Fibroblast of upper back skin (primary cell): ENCODE measurements at regions not wholly inside any gene's neighbourhood (a gene's known extent, or its start where the extent isn't known, plus 50 kb on each side); places are given as distances from the start of the nearest gene placed in this dataset.

Experiments
- DNase-seq: peaks from one replicate; pipeline ENCODE4 v3.0.0-alpha.2; 2013

DNA sequence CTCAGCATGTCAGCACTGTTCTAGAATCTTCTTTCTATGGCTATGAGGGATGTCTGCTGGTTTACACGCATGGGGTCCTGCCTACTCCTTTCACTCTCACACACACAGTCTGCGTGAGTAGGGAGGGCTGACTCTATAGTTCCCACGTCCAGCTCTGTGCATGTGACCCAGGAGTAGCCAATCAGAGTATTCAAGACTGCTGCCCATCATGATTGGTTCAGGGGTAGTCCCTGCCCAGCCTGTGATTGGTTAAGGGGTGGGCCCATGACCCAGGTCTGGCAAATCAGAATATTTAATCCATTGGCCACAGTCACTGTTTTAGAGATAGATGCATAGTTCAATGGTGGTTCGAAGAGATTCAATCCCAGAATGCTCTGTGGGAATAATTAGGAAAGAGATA lies 151.3 kb upstream of the IRX3 start:
- no peak for DNase-seq

GRCh38 chr16:54437401-54437800 lies 150.8 kb upstream of the IRX3 start:
- DNase-seq, result no peak

- DNase-seq, result no peak
These were observed 149.8 kb upstream of the IRX3 start for GRCh38 chr16:54436346-54436745.

DNA sequence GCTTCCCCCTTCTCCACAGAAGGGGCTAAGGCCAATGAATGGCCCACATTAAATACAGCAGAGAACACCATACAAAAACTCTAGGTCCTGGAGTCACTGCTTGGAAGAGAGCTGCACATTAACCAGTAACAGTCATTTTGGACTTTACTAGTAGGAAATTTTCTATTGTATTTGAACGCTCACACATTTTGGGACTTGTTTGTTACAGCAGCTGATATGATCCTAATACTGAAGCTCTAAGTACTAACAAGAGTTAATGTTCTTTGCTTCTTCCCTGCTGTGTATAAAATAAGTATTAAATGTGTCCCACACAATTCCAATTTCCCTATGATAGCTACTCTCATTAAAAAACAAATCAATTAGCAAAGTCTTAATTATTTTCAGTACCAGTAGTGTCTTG lies 148.3 kb upstream of the IRX3 start:
- no peak for DNase-seq

- no peak for DNase-seq
These were observed 146.3 kb upstream of the IRX3 start for GRCh38 chr16:54432897-54433229.

DNA sequence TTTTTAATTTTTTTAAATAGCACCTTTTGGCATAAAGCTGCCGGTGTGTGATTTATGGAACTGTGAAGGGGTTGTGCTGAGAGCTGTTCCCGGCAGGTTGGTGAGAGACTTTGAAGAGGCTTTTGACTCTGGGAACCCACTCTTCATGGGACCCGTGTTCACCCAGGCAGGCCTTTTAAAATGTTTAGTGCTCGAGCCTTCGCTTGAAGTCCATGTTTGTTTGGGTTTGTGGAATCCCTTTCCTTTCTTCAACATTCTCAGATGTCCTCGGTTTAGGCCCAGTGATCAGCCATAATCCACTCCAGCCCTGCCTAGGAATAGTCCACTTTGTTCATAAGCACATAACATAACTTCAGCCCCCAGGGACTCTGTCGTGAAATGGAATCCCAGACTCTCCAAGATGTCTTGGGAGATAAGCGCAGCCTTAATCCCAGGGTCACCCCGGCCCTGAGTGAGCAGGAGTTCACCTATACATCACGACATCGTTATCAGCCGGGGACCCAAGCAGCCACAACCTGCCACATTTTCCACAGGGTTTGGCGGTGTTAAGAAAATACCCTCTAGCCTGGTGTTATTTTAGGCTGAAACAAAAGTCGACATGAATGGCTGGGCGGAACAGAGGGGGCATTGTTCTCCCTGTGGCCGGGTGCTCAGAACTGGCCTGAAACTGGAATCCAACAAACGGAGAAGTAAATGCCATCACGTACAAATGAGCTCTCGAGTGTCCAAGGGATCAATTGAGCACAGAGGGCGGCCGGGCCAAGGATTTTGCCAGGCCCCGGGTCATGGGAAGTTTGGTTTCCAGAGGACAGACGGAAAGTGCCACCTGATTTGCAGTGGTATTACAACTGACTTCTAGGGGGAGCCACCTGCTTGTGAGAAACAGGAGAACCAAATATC lies 145.7 kb upstream of the IRX3 start:
- peak; percentile 23 for DNase-seq

DNA sequence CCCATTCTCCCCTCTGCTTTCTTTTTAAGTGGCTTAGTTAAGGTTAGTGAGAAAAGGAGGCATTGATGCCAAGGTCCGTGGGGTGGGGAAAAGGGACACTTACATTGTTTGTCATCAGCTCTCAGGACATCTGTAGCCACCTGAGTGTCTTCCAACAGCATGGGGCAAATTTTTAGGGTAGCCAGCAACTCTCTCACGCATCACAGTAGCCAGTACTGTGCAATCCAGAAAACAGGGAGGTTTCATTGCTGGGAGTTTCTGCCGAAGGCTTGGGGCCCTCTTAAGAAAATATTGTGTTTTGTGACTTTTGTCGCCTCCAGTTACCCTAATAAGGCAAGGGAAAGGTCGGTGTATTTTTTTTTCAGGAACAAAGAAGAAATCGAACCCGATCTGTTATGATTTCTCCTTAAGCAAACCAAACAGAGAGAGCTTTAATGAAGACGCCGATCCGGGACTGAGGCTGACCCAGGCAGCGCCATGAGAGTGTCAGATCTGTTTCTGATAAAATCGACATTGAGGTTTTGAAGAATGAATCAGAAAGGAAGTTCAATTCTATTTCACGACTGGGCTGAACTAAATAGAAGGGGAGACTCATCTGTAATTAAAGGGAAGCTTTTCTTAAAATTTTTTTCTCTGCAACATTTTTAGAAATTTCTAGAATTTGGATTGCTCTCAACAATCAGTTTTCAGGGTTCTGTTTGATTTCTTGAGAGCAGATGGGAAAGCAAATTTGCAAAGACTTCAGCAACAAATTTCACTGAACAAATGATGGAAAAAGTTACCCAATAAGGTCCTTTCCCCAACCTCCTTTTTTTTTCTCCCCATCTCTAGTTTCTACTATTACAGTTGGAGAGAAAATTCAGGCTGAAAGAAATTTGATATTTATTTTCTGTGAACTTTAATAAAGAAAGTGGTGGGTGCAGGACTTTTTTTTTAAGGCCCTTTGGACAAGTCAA lies 144.7 kb upstream of the IRX3 start:
- peak; percentile 76 for DNase-seq

GRCh38 chr16:54430491-54431030 lies 144.0 kb upstream of the IRX3 start:
- peak; percentile 82 for DNase-seq

DNA sequence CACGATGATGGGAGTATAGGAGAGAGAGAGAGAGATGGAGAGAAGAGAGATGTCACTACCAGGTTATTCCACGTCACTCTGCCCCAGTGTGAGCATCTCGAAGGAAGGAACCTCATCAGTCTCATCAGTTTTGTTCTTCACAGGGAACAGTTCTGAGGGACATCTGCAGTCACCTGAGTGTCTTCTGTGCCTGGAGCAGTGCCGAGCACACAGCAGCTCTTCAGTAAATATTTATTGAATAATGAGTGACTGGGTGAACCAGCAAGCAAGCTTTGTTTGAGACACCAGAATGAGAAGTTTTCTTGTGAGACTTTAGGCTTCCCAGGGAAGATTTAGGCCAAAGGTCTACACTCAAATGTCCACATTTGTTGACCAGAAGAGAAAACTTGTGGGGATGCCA lies 142.4 kb upstream of the IRX3 start:
- no peak for DNase-seq

DNA sequence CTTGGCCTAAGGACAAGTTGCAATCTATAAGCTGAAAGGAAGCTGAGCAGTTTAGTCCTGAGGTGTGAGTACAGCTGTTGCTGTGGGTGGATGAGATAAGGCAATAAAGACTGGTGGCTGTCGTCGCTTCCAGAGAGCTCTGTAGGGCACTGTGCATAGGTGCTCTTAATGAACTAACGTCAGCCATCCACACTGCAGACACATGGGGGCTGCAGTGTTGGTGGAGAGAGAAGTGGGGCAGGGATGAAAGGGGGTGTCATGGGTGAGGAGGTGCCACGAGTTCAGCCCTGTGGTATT lies 139.9 kb upstream of the IRX3 start:
- DNase-seq, result no peak

DNA sequence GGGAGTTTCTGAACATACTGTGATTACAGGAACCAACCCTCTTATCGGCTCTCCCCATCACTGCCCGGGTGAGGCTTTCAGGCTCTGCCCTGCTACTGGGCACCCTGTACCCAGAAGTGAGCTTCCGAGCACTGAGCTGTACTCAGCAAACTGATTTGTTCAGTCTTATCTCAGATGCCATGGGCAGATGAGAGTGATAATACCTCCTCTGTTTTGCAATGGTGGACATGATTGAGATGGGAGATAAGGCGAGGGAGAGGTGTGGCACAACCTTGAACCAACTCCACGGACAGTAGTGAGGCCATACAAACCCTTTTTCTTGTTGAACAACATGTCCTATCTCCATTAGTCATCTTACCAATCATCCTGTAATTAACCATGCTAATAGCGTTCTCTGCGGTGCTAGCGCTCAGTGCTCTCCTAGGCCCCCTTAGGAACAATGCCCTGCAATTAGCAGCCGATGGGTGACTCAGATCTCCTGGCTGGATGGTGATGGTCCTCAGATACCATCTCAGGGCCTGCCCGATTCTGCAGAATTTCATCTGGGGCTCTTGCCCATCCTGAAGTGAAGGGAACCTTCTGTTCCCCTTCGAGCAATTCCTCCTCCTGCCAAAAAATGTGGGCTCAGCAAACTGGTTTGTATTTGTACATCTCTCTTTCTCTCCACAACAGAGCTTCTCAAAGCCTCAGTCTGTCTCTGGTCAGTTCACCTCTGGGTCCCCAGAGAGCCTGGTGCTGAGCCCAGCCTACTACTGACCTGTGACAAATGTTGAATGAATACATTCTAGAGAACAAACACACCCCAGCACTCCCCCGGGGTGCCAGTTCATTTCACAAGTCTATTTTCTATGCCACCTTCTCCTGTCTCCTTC lies 139.3 kb upstream of the IRX3 start:
- no peak for DNase-seq

- no peak for DNase-seq
These were observed 138.5 kb upstream of the IRX3 start for GRCh38 chr16:54425068-54425467.

- DNase-seq, result no peak
These were observed 137.5 kb upstream of the IRX3 start for GRCh38 chr16:54424043-54424451.

GRCh38 chr16:54422569-54422978 lies 136.0 kb upstream of the IRX3 start:
- DNase-seq, result no peak

DNA sequence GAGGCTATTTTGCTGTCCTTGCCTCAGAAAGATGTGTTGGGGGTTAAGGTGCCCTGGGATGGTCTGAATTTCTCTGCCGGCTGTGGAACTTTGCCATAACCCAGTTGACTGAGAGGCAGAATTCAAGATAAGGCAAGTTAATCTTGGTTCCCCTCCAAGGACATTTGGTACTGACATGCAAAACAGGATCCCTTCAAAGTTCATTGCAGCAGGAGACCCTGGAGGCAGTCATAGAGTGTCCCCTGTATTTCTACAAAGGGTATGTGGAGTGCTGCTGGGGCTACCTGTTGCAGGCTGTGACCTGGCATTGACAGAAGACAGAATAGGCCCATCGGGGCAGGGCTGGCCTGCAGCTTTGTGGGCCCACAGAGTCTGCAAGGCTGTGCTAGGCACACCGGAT lies 135.6 kb upstream of the IRX3 start:
- DNase-seq, result no peak

- no peak for DNase-seq
These were observed 134.6 kb upstream of the IRX3 start for GRCh38 chr16:54421220-54421619.

DNA sequence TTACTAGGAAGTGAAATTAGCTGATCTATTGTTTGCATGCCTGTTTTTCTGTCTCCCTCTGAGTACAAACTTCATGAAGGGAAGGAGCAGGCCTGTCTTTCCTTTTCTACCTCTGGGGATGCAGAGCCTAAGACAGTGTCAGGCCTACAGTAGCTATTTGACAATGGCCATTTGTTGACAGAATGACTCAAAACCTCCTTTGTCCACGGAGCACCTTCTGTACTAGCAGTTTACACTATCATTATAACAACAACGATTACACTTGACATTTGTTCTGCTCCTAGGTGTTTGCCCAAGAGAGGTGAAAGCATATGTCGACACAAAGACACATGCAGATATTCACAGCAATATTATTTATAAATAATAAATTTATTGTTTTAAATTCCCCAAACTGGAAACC lies 132.3 kb upstream of the IRX3 start:
- no peak for DNase-seq

- no peak for DNase-seq
These were observed 130.8 kb upstream of the IRX3 start for GRCh38 chr16:54417384-54417783.

- no peak for DNase-seq
These were observed 128.1 kb upstream of the IRX3 start for GRCh38 chr16:54414671-54415070.

DNA sequence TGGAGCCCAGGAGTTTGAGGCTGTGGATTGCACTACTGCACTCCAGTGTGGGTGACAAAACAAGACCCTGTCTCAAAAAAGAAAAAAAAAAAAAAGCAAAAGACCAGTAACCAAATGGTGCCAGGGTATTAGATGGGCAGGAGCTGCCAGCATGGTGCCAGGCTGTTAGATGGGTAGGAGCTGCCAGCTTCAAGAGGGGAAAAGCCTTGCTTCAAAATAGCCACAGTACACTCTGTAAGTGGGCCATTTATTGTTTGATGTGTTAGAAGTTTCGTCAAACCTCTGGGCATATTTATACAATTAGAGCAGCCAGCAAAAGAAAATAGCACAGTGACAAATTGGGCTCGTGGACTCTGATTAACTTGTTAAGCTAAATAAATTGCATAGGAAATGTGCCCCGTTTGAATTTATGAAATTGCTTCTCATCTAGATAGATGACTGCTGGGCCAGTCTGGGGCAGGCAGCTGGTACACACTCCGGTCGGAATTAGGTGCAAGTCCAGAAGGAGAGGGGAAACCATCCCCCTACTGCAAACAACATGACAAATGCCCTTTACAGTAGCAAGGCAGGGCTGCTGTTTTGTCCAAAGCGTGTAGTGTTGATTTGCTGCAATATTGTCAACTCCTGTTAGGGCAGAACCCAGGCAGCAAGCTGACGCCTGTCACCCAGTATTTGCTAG lies 126.3 kb upstream of the IRX3 start:
- no peak for DNase-seq

DNA sequence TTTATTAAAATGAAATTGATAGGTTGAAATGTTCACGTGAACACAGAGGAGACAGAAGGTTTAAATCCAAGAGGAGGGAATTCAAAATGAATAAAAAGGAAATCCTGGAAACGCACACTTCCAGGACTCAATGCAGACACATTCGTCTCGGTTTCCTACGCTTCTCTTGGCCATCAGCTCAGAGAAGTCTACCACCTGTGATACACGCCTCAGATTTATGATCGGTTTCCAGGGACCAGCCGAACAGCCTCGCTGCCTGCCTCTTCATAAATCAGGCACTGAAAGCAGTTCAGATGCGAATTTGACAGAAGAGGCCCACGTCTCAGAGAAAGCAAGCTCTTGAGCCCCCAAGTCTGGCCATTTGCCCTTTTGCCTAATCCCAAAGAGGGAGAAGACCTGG lies 125.5 kb upstream of the IRX3 start:
- no peak for DNase-seq

DNA sequence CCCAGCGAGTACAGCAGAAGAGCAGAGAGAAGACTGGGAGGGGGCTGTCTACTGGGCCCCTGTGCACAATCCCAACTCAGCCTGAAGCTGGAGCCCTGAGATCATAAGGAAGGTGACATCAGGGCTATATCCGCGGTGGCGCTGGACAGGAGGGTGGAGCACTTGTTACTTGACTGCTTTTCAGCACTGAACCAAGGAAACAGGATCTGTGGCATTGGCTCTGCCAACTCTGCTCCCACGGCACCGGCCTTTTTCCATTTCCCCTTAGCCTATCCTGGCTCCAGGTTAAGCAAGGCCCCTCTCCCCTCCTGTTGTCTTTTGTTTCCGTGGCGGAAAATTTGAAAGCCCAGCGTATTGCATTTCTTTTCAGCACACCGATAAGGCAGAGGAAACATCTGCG lies 125.0 kb upstream of the IRX3 start:
- no peak for DNase-seq
